GM19035 (cell line): ENCODE measurements at regions not wholly inside any gene's neighbourhood (a gene's known extent, or its start where the extent isn't known, plus 50 kb on each side); places are given as distances from the start of the nearest gene placed in this dataset.

Experiments used
- ATAC-seq: cut with Tn5 transposase; IDR thresholded peaks from one replicate; pipeline ENCODE4 v1.9.1; 2021; ENCODE audit not compliant: unreplicated experiment

GRCh38 chr4:19375136-19375804, 876.4 kb upstream of the SLIT2 start:
- ATAC-seq = no peak

- ATAC-seq = no peak
These were observed 879.3 kb upstream of the SLIT2 start for GRCh38 chr4:19372390-19372789.

- no peak for ATAC-seq
These were observed 882.9 kb upstream of the SLIT2 start for GRCh38 chr4:19368800-19369199.

- no peak for ATAC-seq
These were observed 884.8 kb upstream of the SLIT2 start for GRCh38 chr4:19366916-19367315.

- no peak for ATAC-seq
These were observed 893.7 kb upstream of the SLIT2 start for GRCh38 chr4:19358015-19358414.

- no peak for ATAC-seq
These were observed 902.3 kb upstream of the SLIT2 start for GRCh38 chr4:19349416-19349815.

GRCh38 chr4:19348746-19349145, 903.0 kb upstream of the SLIT2 start:
- ATAC-seq = no peak

- no peak for ATAC-seq
These were observed 905.1 kb upstream of the SLIT2 start for GRCh38 chr4:19346636-19347035.

- no peak for ATAC-seq
These were observed 922.1 kb upstream of the SLIT2 start for GRCh38 chr4:19329631-19330030.

- ATAC-seq = no peak
These were observed 922.6 kb upstream of the SLIT2 start for GRCh38 chr4:19329077-19329476.

- no peak for ATAC-seq
These were observed 924.3 kb upstream of the SLIT2 start for GRCh38 chr4:19327364-19327763.

- ATAC-seq = no peak
These were observed 927.5 kb upstream of the SLIT2 start for GRCh38 chr4:19324184-19324583.

GRCh38 chr4:19319607-19320006, 932.1 kb upstream of the SLIT2 start:
- ATAC-seq = no peak

- no peak for ATAC-seq
These were observed 934.3 kb upstream of the SLIT2 start for GRCh38 chr4:19317377-19317776.

- ATAC-seq = no peak
These were observed 937.6 kb upstream of the SLIT2 start for GRCh38 chr4:19314116-19314515.

GRCh38 chr4:19309378-19309777, 942.3 kb upstream of the SLIT2 start:
- ATAC-seq = no peak

- ATAC-seq = no peak
These were observed 947.7 kb upstream of the SLIT2 start for GRCh38 chr4:19304028-19304427.

- ATAC-seq = no peak
These were observed 950.2 kb upstream of the SLIT2 start for GRCh38 chr4:19301527-19301926.

- no peak for ATAC-seq
These were observed 951.5 kb upstream of the SLIT2 start for GRCh38 chr4:19300213-19300612.

- ATAC-seq = no peak
These were observed 952.7 kb upstream of the SLIT2 start for GRCh38 chr4:19298998-19299397.

- ATAC-seq = no peak
These were observed 957.9 kb upstream of the SLIT2 start for GRCh38 chr4:19293781-19294180.

- ATAC-seq = no peak
These were observed 958.6 kb upstream of the SLIT2 start for GRCh38 chr4:19293080-19293479.

- ATAC-seq = no peak
These were observed 964.8 kb upstream of the SLIT2 start for GRCh38 chr4:19286924-19287323.
